Right atrium auricular region (tissue), 2 donors: ENCODE measurements at regions not wholly inside any gene's neighbourhood (a gene's known extent, or its start where the extent isn't known, plus 50 kb on each side); places are given as distances from the start of the nearest gene placed in this dataset.

Experiments
- DNase-seq: peaks from one replicate; pipeline ENCODE4 v3.0.0-alpha.2; 2019; ENCODE audit warnings: low spot score
- H3K27ac ChIP-seq, 2 donors: fragments of 200-600 bp; sonication (generic); 1 replicate in 1 of 2; 2 replicates in 1 of 2; pipeline ENCODE4 v1.5.1; 2016 to 2019
- H3K27me3 ChIP-seq, 2 donors: fragments of 200-600 bp; sonication (generic); one replicate each; pipeline versions ENCODE4 v1.5.1 to v1.6.0; 2017 to 2019
- H3K36me3 ChIP-seq: fragments of 200-600 bp; sonication (generic); one replicate; pipeline ENCODE4 v1.5.1; 2016
- H3K4me1 ChIP-seq, 2 donors: fragments of 200-600 bp; sonication (generic); one replicate each; pipeline versions ENCODE4 v1.5.1 to v1.6.0; 2017 to 2019
- H3K4me3 ChIP-seq, 2 donors: fragments of 200-600 bp; sonication (generic); 1 replicate in 1 of 2; 2 replicates in 1 of 2; pipeline ENCODE4 v1.5.1; 2017 to 2019; ENCODE audit warnings: mild to moderate bottlenecking in 1 of 2, moderate library complexity in 1 of 2
- H3K9me3 ChIP-seq, 2 donors: fragments of 200-600 bp; sonication (generic); one replicate each; pipeline ENCODE4 v1.5.1; 2019
- CTCF ChIP-seq, 2 donors: fragments of 200-600 bp; sonication (generic); IDR thresholded peaks; one replicate each; pipeline ENCODE4 v1.5.1; 2019; ENCODE audit warnings: antibody characterized with exemption in 2 of 2

DNA sequence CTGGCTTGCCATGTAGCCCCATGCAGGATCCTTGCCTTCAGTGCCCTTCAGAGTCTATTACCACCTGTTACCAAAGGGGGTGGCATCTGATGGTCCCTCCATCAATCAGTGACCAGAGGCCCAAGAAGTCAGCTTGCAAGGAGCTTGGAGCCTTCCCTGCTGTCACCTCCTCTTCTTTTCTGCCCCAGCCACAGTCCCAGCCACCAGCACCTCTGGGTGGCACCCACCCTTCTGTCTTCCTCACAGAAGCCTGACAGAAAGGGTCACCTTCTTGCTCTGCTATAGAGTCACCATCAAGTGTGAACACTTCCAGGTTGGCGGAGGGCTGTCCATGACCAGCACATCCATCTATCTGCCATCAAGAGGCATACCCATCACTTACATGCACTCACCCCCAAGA lies 203.2 kb downstream of the SALL1 start:
- Histone ChIP-seq H3K27ac (no peak overlapping the region), H3K4me1 (no peaks in the 10 kb centered on the region), H3K9me3 (no peaks in the 10 kb centered on the region), H3K4me3 (no peak overlapping the region), H3K36me3 (no peaks in the 10 kb centered on the region), H3K27me3 (no peaks in the 10 kb centered on the region)
- no peak for TF ChIP-seq CTCF (IDR thresholded peaks at IDR 0.05)
- no peak for DNase-seq

- no peaks in the 10 kb centered on the region for H3K36me3 ChIP-seq
- no peak overlapping the region for H3K27ac ChIP-seq
- no peaks in the 10 kb centered on the region for H3K9me3 ChIP-seq
- no peaks in the 10 kb centered on the region for H3K4me1 ChIP-seq
- no peaks in the 10 kb centered on the region for H3K27me3 ChIP-seq
- no peak for TF ChIP-seq CTCF (IDR thresholded peaks at IDR 0.05)
- no peak overlapping the region for H3K4me3 ChIP-seq
- DNase-seq = no peak
These were observed 204.5 kb downstream of the SALL1 start for GRCh38 chr16:50946606-50947005.

DNA sequence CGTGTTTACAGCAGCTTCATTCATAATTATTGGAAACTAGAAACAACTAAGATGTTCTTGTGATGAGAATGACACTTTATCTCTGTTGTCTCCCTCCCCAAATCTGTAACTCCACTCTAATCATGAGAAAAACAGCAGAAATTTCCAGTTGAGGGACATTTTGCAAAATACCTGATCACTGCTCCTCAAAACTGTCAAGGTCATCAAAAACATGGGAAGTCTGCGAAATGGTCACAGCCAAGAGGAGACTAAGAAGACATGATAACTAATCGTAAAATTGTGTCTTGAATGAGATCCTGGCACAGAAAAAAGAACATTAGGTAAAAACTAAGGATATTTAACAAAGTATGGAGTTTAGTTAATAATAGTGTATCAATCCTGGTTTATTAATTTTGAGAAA lies 204.2 kb downstream of the CYLD start:
- Histone ChIP-seq H3K27ac (no peak overlapping the region), H3K36me3 (no peaks in the 10 kb centered on the region), H3K27me3 (no peaks in the 10 kb centered on the region), H3K4me3 (no peak overlapping the region), H3K9me3 (no peaks in the 10 kb centered on the region), H3K4me1 (no peaks in the 10 kb centered on the region)
- TF ChIP-seq CTCF (IDR thresholded peaks at IDR 0.05) = no peak
- DNase-seq = no peak

DNA sequence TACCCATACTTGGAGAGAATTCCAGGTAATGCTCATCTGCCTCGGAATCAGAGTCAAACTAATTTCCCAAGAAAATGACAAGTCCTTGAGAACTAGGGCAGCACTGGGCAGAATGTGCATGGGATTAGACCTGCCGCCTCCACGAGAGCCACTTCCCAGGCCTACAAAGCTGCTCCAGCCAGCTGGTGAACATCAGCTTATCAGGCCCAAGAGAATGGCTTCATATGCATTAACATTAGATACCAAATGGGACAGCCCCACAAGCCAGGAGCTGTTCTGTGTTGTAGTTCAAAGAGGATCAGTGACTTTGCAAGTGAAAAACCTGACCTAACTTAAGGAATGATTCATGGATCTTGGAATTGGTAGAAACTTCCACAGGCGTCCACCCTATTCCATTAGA lies 203.3 kb downstream of the CYLD start:
- no peak for DNase-seq
- no peak for TF ChIP-seq CTCF (IDR thresholded peaks at IDR 0.05)
- H3K27me3 ChIP-seq = no peaks in the 10 kb centered on the region
- no peak overlapping the region for H3K27ac ChIP-seq
- H3K36me3 ChIP-seq = no peaks in the 10 kb centered on the region
- H3K9me3 ChIP-seq = no peaks in the 10 kb centered on the region
- no peaks in the 10 kb centered on the region for H3K4me1 ChIP-seq
- no peak overlapping the region for H3K4me3 ChIP-seq

- TF ChIP-seq CTCF (IDR thresholded peaks at IDR 0.05) = no peak
- Histone ChIP-seq H3K27ac (no peak overlapping the region), H3K4me3 (no peak overlapping the region), H3K27me3 (no peaks in the 10 kb centered on the region), H3K4me1 (no peaks in the 10 kb centered on the region), H3K9me3 (no peaks in the 10 kb centered on the region), H3K36me3 (no peaks in the 10 kb centered on the region)
- DNase-seq = no peak
These were observed 202.6 kb downstream of the CYLD start for GRCh38 chr16:50944436-50944835.

DNA sequence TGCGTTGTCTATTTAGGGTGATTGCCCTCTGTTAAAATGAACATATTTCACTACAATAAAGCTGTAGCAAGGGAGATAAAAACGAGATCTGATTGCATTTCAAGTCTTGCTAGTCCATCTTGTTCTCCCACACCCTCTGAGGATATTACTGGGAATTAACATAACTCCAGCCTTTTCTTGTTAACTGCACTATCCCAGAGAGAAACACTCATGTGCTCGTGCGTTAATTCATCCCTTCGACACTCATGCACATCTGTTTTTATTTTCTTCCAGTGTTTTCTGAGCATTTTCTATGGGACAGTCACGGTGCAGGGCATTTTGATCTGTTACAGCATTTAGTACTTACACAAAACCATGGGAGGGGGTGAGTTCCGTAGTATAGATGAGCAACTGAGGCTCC lies 202.1 kb downstream of the CYLD start:
- no peaks in the 10 kb centered on the region for H3K27me3 ChIP-seq
- no peak for TF ChIP-seq CTCF (IDR thresholded peaks at IDR 0.05)

More for the DNA sequence above, 202.1 kb downstream of the CYLD start:
- no peak for DNase-seq
- H3K9me3 ChIP-seq = no peaks in the 10 kb centered on the region
- no peaks in the 10 kb centered on the region for H3K4me1 ChIP-seq
- no peak overlapping the region for H3K27ac ChIP-seq
- no peak overlapping the region for H3K4me3 ChIP-seq
- H3K36me3 ChIP-seq = no peaks in the 10 kb centered on the region
